HG03342 (cell line): ENCODE measurements at regions not wholly inside any gene's neighbourhood (a gene's known extent, or its start where the extent isn't known, plus 50 kb on each side); places are given as distances from the start of the nearest gene placed in this dataset.
"Not testable (repeated sequence)": the region's sequence is repeated elsewhere in the genome, so short reads cannot be mapped to it uniquely, and the experiment has no call there.

ENCODE experiments used
- ATAC-seq: cut with Tn5 transposase; IDR thresholded peaks from one replicate; pipeline ENCODE4 v1.9.1; 2021; ENCODE audit warnings: mild to moderate bottlenecking, moderate library complexity; ENCODE audit not compliant: unreplicated experiment

GRCh38 chr3:167008791-167009190 is 371.3 kb downstream of the ZBBX start:
- ATAC-seq = no peak

- ATAC-seq = no peak
Observed at GRCh38 chr3:167001374-167001773, 378.7 kb downstream of the ZBBX start.

- no peak for ATAC-seq
Observed at GRCh38 chr3:166993015-166993630, 387.0 kb downstream of the ZBBX start.

GRCh38 chr3:166986000-166986399 is 394.1 kb downstream of the ZBBX start:
- no peak for ATAC-seq

- not testable (repeated sequence) for ATAC-seq
Observed at GRCh38 chr3:166975796-166976195, 404.3 kb downstream of the ZBBX start.

GRCh38 chr3:166967714-166968113 is 412.4 kb downstream of the ZBBX start:
- ATAC-seq = not testable (repeated sequence)

GRCh38 chr3:166962911-166963310 is 417.2 kb downstream of the ZBBX start:
- ATAC-seq = no peak

- ATAC-seq = no peak
Observed at GRCh38 chr3:166957121-166957520, 423.0 kb downstream of the ZBBX start.

GRCh38 chr3:166955201-166955939 is 424.7 kb downstream of the ZBBX start:
- ATAC-seq = no peak

GRCh38 chr3:166934879-166935278 is 445.2 kb downstream of the ZBBX start:
- ATAC-seq = no peak

GRCh38 chr3:166917437-166917836 is 462.7 kb downstream of the ZBBX start:
- ATAC-seq = no peak

GRCh38 chr3:166902374-166902773 is 477.7 kb downstream of the ZBBX start:
- no peak for ATAC-seq

- ATAC-seq = no peak
Observed at GRCh38 chr3:166900866-166901577, 479.1 kb downstream of the ZBBX start.

- no peak for ATAC-seq
Observed at GRCh38 chr3:166897811-166898210, 482.3 kb downstream of the ZBBX start.

GRCh38 chr3:166889241-166889640 is 490.9 kb downstream of the ZBBX start:
- ATAC-seq = no peak

GRCh38 chr3:166879661-166880060 is 500.4 kb downstream of the ZBBX start:
- ATAC-seq = no peak

GRCh38 chr3:166877971-166878370 is 502.1 kb downstream of the ZBBX start:
- ATAC-seq = no peak

- no peak for ATAC-seq
Observed at GRCh38 chr3:166864473-166865467, 515.3 kb downstream of the ZBBX start.

GRCh38 chr3:166860217-166860616 is 519.9 kb downstream of the ZBBX start:
- no peak for ATAC-seq

GRCh38 chr3:166844329-166844728 is 535.8 kb downstream of the ZBBX start:
- no peak for ATAC-seq

- ATAC-seq = not testable (repeated sequence)
Observed at GRCh38 chr3:166842784-166843183, 537.3 kb downstream of the ZBBX start.
